ENCODE measurements at regions not wholly inside any gene's neighbourhood (a gene's known extent, or its start where the extent isn't known, plus 50 kb on each side); places are given as distances from the start of the nearest gene placed in this dataset.

GRCh38 chrX:16518131-16518530 is 131.8 kb upstream of the S100G start:
- TF ChIP-seq EZH2phosphoT487 (IDR thresholded peaks at IDR 0.05; ENCODE audit: low read depth, severe bottlenecking, unreplicated experiment) (no peak), EZH2 (IDR thresholded peaks at IDR 0.05; ENCODE audit: borderline replicate concordance) (no peak), CTCF (IDR thresholded peaks at IDR 0.05; ENCODE audit: poor library complexity) (no peak)
